Occipital lobe (tissue), 1 donor: ENCODE measurements at regions not wholly inside any gene's neighbourhood (a gene's known extent, or its start where the extent isn't known, plus 50 kb on each side); places are given as distances from the start of the nearest gene placed in this dataset.
A peak's percentile ranks its signal among the peaks of the same experiment; 100 is the strongest.
"Not testable (repeated sequence)": the region's sequence is repeated elsewhere in the genome, so short reads cannot be mapped to it uniquely, and the experiment has no call there.

Source experiments
- DNase-seq: peaks from one replicate; lab custom pipeline; 2025; lab: John Stamatoyannopoulos, UW

- DNase-seq, result no peak
These were observed 167.1 kb upstream of the MMS22L start for GRCh38 chr6:97450087-97450486.

DNA sequence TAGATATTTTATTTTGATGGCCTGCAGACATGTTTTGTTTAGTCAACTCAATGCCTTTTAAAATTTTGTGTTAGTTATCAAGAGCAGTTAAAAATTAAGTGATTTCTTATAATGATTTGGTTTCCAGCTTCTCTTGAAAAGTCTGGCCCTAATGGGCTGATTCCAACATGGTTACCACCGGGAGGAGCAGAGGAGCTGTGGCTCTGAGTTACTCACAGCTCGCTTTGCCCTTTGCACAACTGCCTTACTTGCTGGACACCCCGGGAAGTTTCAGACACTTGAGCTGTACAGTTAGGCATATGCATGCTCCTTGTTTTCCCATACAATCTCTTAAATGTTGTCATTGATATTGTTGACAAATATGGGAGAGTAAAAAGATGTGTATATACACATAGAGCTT is 173.1 kb upstream of the MMS22L start:
- DNase-seq, result no peak

- DNase-seq, result no peak
These were observed 176.5 kb upstream of the MMS22L start for GRCh38 chr6:97459535-97459934.

DNA sequence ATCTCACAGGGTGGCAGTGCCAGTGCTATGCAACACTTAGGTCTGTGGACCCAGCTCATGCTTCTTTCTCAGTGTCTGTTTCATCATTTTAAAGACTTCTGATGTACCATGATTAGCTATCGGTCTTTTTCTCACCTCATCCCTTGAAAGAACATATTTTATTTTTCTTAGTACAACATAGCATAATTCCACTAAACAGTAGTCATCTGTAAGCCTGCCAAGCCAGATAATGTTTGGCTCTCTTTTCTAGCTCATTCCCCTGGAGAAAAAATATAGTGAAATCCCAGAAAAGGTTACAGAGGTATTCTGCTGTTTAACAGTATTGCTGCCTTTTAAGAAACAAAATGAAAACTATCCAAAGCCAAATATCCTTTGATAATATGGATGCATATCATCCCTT is 177.0 kb upstream of the MMS22L start:
- DNase-seq, result no peak

GRCh38 chr6:97460394-97461080 is 177.5 kb upstream of the MMS22L start:
- DNase-seq, result no peak

DNA sequence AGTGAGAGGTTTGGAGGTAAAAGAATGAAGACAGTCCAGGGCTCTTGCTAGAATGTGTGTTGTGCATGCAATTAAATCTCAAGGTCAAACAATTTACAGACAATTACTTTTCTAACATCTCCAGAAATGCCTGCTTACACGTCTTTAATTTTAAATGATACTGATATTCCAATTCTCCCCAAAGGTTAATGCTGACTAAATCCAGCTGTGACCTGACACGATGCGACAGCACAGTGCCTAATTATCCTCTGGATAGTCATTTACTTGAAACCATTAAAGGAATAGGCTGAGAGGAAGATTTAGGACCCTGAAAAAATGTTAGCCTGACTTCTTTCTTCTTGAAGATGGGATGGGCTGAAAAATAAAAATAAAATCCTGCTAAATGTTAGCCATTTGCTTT is 178.2 kb upstream of the MMS22L start:
- no peak for DNase-seq

DNA sequence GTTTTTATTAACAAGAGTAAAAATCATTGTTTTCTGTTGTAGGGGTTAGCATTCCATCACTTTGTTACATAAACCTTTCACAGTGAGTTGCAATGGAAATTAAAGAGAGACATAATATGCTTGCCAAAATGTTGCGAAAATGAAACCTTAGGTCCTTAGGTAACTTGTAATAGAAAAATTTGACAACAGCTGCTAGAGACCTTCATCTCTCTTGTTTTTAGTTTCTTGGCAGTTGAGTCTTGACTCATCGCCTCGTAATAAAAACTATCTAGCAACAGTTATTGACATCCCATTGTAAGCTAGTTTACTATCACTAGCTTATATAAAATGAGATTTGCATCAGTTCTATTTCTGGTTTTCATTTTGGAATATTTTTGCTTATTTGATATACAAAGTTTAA is 179.0 kb upstream of the MMS22L start:
- no peak for DNase-seq

- DNase-seq, result no peak
These were observed 180.1 kb upstream of the MMS22L start for GRCh38 chr6:97462938-97463598.

DNA sequence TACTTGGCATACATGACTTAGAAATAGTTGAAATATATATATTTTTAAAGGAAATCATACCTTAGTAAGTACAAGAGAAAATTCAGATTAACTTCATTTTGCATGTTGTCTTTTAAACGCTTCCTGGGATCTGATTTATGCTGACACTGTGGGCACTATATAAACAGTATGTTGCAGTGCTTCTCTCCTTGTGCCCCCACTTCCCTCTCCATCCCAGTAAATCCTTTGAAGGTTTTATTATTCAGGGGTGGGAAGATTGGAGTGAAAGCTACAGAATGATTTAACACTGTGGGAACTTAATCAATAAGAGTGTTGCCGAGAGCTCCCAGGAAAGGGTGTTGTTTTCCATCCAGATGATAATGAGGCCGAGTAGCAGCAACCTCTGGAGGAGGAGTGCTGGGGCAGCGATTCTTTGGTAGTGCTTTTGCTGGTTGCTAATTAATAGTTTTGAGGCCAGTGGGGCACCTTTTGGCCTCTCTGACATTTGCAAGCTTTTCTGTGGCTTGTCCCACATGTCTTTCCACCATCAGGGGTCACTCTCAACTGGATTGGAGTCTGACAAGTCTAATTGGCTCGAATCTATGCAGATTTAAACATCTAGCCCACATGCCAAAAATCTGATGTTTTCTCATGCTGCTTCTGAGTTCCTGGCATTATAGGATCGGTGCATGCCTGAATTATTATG is 183.0 kb upstream of the MMS22L start:
- no peak for DNase-seq

DNA sequence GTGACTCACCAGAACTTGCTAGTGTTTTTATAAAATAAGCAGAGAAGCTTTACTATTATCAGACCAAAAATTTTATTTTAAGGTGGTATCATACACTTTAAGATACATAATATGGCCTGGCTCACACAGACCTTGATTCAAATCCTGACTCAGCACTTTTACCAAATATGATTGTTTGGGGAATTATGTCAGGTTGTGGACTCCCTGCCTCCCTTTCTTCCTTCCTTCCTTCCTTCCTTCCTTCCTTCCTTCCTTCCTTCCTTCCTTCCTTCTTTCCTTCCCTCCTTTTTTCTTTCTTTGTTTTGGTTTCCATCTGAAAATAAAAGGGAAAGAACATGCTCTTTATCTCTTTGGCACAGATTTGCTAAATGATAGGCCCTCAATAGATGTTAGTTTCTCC is 186.0 kb upstream of the MMS22L start:
- DNase-seq, result no peak

- no peak for DNase-seq
These were observed 186.4 kb upstream of the MMS22L start for GRCh38 chr6:97469451-97469850.

- DNase-seq, result no peak
These were observed 187.3 kb upstream of the MMS22L start for GRCh38 chr6:97470322-97470721.

DNA sequence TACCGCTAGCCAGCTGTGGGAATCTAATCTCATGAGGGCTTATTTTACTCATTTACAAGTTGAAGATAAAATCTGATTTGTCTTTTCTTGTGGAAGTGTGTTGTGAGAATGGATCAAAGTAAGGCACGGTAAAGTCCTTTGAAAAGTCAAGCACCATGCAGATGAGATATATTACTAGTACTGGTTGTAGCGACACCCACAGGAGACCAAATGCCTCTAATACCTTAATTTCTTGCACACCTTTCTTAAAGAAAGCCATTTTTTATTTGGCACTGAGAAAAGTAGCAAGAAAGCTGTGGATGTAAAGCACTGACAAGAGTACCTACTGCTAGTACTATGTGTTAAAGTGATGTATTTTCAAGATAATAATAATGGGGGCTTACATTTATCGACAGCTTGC is 191.0 kb upstream of the MMS22L start:
- DNase-seq, result no peak

- peak; percentile 23 for DNase-seq
These were observed 214.8 kb upstream of the MMS22L start for GRCh38 chr6:97497713-97498331.

DNA sequence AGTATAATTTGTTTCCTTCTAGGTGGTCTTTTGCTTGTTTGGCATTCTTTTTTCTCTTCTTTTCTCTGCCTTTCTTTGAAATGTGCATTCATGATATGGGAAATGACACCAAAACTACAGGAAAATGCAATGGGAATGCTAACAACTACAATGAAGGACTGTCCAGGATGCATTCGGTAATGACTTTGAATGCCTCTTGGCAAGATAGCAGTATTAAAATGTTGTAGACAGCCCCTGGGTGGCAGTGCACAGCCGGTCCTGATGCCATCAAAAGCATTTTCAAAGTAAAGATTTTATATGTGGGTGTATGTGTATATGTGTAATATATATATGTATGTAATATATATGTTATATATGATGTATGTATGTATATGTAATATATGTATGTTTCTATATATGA is 218.8 kb upstream of the MMS22L start:
- no peak for DNase-seq

DNA sequence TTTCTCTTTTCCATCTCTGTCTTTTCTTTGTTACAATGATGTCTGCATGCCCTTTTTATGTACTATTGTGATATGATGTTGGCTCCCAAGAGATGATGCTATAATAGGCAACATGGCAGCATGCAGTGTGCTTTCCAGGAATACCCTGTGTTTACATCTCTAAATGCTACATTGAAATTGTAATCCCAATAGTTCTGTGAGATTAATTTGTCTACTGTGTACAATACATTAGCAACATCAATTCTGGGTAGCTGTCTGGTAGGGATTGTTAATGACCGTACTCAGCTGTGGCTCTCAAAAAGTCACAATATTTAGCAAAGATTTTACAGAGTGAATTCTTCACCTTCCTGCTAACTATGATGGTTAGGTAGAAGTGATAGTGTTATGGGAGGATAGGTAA is 225.6 kb upstream of the MMS22L start:
- no peak for DNase-seq

DNA sequence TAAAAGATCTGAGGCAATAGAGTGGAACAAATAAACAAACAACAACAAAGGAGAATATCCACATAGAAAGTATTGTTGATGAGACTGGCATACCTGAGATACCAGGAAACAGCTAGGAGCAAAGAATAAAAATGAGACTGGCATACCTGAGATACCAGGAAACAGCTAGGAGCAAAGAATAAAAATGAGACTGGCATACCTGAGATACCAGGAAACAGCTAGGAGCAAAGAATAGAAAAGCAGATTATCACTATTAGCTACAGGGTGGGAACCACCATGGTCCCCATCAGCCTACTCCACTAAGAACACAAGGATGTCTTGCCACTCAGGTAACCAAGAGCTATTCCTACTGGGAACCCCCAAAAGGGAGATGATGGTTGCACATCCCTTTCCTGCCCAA is 230.2 kb upstream of the MMS22L start:
- DNase-seq, result not testable (repeated sequence)

- DNase-seq, result no peak
These were observed 241.8 kb upstream of the MMS22L start for GRCh38 chr6:97524811-97525210.

DNA sequence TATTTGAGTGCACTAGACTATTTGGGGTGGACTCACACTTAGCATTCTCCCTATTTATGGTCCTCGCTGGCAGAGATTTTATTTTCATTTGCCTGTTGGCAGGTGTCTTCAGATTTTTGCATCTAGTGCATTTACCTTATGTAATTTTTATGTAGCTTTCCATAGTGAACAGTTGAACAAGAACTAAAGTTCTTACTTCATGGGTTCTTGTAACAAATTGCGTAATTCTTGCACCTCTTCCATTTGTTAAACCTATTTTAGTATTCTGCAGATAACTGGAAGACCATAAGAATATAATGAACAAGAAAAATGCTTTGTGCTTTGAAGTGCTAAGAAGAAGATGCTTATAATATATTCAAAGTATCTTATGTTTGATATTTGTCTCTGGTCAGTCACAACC is 252.8 kb upstream of the MMS22L start:
- no peak for DNase-seq

GRCh38 chr6:97548354-97548753 is 265.3 kb upstream of the MMS22L start:
- no peak for DNase-seq

DNA sequence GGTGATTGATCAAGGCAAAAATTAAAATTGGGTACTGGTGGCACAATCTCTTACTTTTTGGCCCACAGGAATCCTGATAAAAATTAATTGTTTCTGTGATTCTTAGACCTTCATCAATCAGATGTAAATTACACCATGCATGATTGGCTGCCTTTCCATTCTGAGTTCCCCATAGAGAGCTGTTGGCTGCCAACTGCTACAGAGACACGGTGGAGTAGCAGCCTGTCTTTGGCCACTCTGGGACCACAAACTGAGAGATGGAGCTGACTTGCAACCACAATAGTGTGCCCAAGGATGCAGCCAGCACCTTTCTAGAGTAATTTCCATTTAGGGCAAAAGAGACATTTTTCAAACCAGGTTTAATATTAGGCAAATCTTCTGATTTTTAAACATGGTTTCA is 274.3 kb upstream of the MMS22L start:
- no peak for DNase-seq

- DNase-seq, result no peak
These were observed 280.5 kb upstream of the MMS22L start for GRCh38 chr6:97563529-97563928.

DNA sequence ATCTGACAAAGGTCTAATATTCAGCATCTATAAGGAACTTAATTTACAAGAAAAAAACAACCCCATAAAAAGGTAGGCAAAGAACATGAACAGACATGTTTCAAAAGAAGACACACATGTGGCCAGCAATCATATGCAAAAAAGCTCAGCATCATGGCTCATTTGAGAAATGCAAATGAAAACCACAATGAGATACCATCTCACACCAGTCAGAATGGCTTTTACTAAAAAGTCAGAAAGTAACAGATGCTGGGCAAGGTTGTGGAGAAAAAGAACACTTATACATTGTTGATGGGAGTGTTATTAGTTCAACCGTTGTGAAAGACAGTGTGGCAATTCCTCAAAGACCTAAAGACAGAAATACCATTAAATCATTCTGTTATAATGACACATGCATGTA is 289.9 kb upstream of the MMS22L start:
- DNase-seq, result no peak
